ENCODE measurements at regions not wholly inside any gene's neighbourhood (a gene's known extent, or its start where the extent isn't known, plus 50 kb on each side); places are given as distances from the start of the nearest gene placed in this dataset.

DNA sequence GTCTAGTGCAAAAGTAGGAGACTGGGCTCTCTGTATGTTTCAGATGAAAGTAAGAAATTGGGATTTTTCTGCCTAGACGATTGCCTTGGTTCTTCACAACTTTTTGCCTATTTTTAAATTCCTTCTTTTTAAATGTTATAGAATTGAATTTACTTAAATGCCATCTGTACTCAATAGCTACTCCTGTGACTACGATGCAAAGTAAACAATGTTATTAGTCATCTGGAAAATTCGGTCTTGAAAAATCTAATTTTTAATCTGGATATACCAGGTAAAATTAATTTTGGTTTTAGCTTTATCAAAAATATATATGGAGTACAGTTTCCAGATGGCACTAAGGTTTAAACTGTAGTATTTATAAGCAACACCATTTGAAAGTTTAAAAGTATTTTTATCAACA, 472.2 kb downstream of the UTRN start:
- DNase-seq: no peak
- H3K4me1 ChIP-seq: no peaks in the 10 kb centered on the region
- H3K27me3 ChIP-seq: no peaks in the 10 kb centered on the region
- no peaks in the 10 kb centered on the region for H3K9me3 ChIP-seq
- TF ChIP-seq POLR2A (IDR thresholded peaks at IDR 0.05): no peak
- TF ChIP-seq, protein P1, sequence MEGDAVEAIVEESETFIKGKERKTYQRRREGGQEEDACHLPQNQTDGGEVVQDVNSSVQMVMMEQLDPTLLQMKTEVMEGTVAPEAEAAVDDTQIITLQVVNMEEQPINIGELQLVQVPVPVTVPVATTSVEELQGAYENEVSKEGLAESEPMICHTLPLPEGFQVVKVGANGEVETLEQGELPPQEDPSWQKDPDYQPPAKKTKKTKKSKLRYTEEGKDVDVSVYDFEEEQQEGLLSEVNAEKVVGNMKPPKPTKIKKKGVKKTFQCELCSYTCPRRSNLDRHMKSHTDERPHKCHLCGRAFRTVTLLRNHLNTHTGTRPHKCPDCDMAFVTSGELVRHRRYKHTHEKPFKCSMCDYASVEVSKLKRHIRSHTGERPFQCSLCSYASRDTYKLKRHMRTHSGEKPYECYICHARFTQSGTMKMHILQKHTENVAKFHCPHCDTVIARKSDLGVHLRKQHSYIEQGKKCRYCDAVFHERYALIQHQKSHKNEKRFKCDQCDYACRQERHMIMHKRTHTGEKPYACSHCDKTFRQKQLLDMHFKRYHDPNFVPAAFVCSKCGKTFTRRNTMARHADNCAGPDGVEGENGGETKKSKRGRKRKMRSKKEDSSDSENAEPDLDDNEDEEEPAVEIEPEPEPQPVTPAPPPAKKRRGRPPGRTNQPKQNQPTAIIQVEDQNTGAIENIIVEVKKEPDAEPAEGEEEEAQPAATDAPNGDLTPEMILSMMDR (IDR thresholded peaks at IDR 0.05): no peak
- intact Hi-C loops (cut with DNase I; ENCODE audit: low total_unique reads): no loop called here
- WGBS, 2 donors: 90 to 92% methylated on average over 3 of the region's 3 CpGs
- H3K27ac ChIP-seq: no peak overlapping the region
- no peaks in the 10 kb centered on the region for H3K36me3 ChIP-seq (ENCODE audit: low read depth, missing control alignments)
- no peak overlapping the region for H3K4me3 ChIP-seq

DNA sequence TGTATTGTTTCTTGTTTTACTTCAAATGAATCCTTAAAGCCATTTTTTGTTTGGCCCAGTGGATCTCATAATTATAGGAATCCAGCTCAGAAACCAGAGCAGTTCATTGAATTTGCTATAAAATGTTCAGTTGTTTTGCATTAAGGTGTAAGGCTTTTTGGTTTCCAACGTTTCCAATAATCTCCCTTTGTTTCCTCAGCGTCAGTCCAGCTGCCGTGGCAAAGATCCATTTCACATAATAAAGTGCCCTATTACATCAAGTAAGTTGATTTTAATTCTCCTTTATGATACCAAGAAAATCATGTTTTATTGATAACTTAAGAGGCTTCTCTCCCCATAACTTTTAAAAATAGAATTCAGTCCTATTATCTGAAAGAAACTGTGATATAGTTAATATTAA, 472.6 kb downstream of the UTRN start:
- TF ChIP-seq POLR2A (IDR thresholded peaks at IDR 0.05): no peak
- WGBS, 2 donors: 69 to 90% methylated on average over 3 of the region's 3 CpGs

DNA sequence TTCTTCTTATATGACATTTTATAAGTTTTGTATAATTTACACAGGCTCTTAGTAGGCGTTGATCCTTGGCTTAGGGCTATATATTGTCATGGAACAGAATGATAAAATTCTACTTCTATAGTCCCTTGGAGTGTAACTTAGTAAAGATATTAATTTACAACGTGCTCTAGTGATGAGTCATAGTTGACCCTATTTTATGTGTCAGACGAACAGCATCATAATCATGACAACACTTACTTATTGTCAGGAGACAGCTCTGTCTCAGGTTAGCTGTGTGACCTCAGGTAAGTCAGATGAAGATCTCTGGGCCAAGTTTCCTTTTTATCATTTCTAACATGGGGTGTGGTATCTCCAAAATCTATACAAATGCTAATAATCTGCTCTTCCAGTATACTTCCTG, 473.5 kb downstream of the UTRN start:
- Histone ChIP-seq H3K4me3 (no peak overlapping the region), H3K27ac (no peak overlapping the region), H3K27me3 (no peaks in the 10 kb centered on the region), H3K36me3 (ENCODE audit: low read depth, missing control alignments) (no peaks in the 10 kb centered on the region), H3K4me1 (no peaks in the 10 kb centered on the region), H3K9me3 (no peaks in the 10 kb centered on the region)
- intact Hi-C loops (cut with DNase I; ENCODE audit: low total_unique reads): no loop called here
- DNase-seq: no peak
- TF ChIP-seq, protein P1 (IDR thresholded peaks at IDR 0.05): no peak
- TF ChIP-seq POLR2A (IDR thresholded peaks at IDR 0.05): no peak
- 82 to 93% methylated on average over 3 of the region's 3 CpGs for WGBS, 2 donors

More for the DNA sequence above, 472.6 kb downstream of the UTRN start:
- intact Hi-C loops (cut with DNase I; ENCODE audit: low total_unique reads): no loop called here
- H3K36me3 ChIP-seq (ENCODE audit: low read depth, missing control alignments): no peaks in the 10 kb centered on the region
- H3K9me3 ChIP-seq: no peaks in the 10 kb centered on the region
- no peak overlapping the region for H3K27ac ChIP-seq
- H3K4me1 ChIP-seq: no peaks in the 10 kb centered on the region
- H3K4me3 ChIP-seq: no peak overlapping the region
- H3K27me3 ChIP-seq: no peaks in the 10 kb centered on the region
- DNase-seq: no peak

DNA sequence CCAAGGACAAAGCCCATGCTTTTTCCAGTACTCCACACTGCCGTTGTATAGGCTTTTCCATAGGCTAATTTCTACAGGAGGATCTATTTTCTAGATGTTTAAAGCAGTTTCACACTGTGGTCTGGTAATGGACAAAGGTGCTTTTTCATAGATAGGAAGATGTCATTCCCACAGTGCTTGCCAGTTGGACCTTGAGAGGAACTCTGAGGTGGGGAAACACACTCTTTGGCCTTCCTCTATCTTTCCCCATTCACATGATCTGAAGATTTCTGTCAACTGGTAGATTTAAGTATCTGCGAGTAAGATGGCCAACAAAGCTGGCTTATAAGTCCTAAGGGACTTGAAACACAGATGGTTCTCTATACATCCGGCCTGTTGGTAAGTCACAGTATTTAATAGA, 477.3 kb downstream of the UTRN start:
- Histone ChIP-seq H3K4me3 (no peak overlapping the region), H3K27ac (no peak overlapping the region), H3K36me3 (ENCODE audit: low read depth, missing control alignments) (no peaks in the 10 kb centered on the region), H3K4me1 (no peaks in the 10 kb centered on the region), H3K27me3 (no peaks in the 10 kb centered on the region), H3K9me3 (no peaks in the 10 kb centered on the region)
- 95 to 97% methylated on average over 3 of the region's 3 CpGs for WGBS, 2 donors
- intact Hi-C loops (cut with DNase I; ENCODE audit: low total_unique reads): no loop called here
- DNase-seq: no peak
- no peak for TF ChIP-seq POLR2A (IDR thresholded peaks at IDR 0.05)
- TF ChIP-seq, protein P1 (IDR thresholded peaks at IDR 0.05): no peak

DNA sequence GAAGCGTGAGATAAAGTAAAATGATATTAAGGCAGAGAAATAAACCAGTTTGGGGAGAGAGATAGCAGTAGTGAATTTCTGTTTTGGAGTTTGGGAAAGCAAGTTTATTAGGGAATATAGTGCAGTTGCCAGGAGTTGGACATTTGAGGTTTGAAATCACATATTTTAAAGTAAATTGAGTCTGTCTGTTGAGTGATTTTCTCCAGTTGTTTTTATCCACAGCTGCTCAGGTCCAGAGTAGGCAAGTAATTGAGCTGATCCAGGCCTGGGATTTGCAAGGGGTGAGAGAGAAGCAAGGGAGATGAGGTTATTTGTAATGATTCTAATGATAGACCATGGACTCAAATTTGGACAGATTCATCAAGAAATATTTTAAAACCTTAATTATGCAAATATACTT, 481.9 kb downstream of the UTRN start:
- H3K4me1 ChIP-seq: peaks cover 3% of the 10 kb centered on the region

More for the DNA sequence above, 481.9 kb downstream of the UTRN start:
- no peak for DNase-seq
- Histone ChIP-seq H3K4me3 (no peak overlapping the region), H3K36me3 (ENCODE audit: low read depth, missing control alignments) (no peaks in the 10 kb centered on the region), H3K9me3 (no peaks in the 10 kb centered on the region), H3K27me3 (no peaks in the 10 kb centered on the region), H3K27ac (no peak overlapping the region)
- intact Hi-C loops (cut with DNase I; ENCODE audit: low total_unique reads): no loop called here
- WGBS, 2 donors: 93 to 100% methylated on average over 1 of the region's 1 CpG
- TF ChIP-seq POLR2A (IDR thresholded peaks at IDR 0.05): no peak
- TF ChIP-seq, protein P1 (IDR thresholded peaks at IDR 0.05): no peak
